ENCODE measurements at regions not wholly inside any gene's neighbourhood (a gene's known extent, or its start where the extent isn't known, plus 50 kb on each side); places are given as distances from the start of the nearest gene placed in this dataset.

DNA sequence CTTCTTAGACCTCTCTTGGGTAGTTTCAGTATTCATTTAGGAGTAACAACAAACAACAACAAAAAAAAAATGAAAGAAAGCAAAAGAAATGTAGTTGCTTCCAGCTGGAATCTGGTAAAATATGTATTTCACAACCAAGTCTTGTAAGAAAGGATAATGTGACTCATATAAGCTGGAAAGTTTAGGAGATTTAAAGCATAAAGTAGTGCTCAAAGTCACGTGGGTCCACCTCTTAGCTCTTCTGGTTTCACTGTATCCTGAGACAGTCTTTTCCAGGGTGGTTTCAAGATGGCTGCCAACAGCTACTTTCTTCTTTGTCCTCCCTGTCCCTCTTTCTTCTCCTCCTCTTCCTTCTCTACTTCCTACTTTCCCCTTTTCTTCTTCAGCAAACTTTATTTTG lies 69.5 kb upstream of the CDK13 start:
- Histone ChIP-seq H3K27me3 (no peaks in the 10 kb centered on the region), H3K4me3 (no peak overlapping the region), H3K9me3 (peaks cover 0 to 11% (median 4%) of the 10 kb centered on the region in 4 donors), H3K4me1 (no peaks in the 10 kb centered on the region), H3K36me3 (no peaks in the 10 kb centered on the region), H3K27ac (no peak overlapping the region)
- DNase-seq = no peak
- TF ChIP-seq, protein P1, sequence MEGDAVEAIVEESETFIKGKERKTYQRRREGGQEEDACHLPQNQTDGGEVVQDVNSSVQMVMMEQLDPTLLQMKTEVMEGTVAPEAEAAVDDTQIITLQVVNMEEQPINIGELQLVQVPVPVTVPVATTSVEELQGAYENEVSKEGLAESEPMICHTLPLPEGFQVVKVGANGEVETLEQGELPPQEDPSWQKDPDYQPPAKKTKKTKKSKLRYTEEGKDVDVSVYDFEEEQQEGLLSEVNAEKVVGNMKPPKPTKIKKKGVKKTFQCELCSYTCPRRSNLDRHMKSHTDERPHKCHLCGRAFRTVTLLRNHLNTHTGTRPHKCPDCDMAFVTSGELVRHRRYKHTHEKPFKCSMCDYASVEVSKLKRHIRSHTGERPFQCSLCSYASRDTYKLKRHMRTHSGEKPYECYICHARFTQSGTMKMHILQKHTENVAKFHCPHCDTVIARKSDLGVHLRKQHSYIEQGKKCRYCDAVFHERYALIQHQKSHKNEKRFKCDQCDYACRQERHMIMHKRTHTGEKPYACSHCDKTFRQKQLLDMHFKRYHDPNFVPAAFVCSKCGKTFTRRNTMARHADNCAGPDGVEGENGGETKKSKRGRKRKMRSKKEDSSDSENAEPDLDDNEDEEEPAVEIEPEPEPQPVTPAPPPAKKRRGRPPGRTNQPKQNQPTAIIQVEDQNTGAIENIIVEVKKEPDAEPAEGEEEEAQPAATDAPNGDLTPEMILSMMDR (IDR thresholded peaks at IDR 0.05) = no peak
- TF ChIP-seq POLR2A (IDR thresholded peaks at IDR 0.05) = no peak

DNA sequence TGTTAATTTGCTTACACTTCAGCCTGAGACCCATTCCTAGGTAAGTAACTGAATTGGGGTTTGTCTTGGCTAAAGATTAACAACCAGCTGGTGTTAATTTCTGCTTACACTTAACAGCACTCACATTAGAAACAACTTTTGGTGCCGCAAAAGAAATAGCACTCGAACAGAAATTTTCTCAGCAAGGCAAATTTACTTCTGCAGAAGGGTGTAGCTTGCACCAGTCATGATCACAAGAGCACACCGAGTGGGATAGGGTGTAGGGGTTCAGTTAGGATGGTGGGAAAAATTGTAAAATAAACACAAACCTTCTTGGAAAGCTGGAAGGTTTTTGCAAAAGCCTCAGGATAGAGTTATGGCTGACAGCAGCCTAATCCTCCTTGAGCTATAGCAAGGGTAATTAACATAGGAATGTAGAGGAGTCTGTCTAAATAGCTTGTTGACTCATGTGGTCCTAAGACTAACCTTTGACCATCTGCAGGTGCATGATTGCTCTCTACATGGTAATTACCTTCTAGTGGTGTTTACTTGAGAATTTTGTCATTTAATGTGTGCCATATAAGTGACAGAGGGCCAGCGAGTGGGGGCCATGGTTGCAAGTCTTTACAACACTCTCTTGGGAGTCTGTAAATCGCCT lies 67.8 kb upstream of the CDK13 start:
- Histone ChIP-seq H3K36me3 (no peaks in the 10 kb centered on the region), H3K27ac (no peak overlapping the region), H3K9me3 (peaks cover 0 to 11% (median 4%) of the 10 kb centered on the region in 4 donors), H3K4me1 (no peaks in the 10 kb centered on the region), H3K4me3 (no peak overlapping the region), H3K27me3 (no peaks in the 10 kb centered on the region)
- TF ChIP-seq, protein P1 (IDR thresholded peaks at IDR 0.05) = no peak
- TF ChIP-seq POLR2A (IDR thresholded peaks at IDR 0.05) = no peak
- DNase-seq = no peak

DNA sequence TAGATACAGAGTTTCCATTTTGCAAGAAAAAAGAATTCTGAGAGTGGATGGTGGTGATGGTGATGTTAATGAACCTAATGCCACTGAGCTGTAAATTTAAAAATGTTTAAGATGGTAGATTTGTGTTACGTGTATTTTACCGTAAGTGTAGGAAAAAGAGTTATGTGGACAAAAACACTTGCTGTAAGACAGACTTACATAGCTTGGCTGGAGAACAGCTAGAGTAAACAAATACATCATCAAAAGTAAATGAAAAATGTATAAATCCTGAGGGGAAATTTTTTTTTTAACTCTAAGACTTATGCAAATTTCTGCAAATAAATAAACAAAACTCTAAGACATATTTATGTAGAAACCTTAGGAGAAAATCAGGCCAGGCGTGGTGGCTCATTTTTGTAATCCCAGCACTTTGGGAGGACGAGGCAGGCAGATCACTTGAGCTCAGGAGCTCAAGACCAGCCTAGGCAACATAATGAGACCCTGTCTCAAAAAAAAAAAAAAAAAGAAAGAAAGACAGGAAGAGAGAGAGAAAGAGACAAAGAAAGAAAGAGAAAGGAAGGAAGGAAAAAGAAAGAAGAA lies 66.2 kb upstream of the CDK13 start:
- TF ChIP-seq, protein P1 (IDR thresholded peaks at IDR 0.05) = no peak
- no peak for TF ChIP-seq POLR2A (IDR thresholded peaks at IDR 0.05)
- Histone ChIP-seq H3K36me3 (no peaks in the 10 kb centered on the region), H3K9me3 (peaks cover 0 to 11% (median 4%) of the 10 kb centered on the region in 4 donors), H3K4me1 (no peaks in the 10 kb centered on the region), H3K4me3 (no peak overlapping the region), H3K27me3 (no peaks in the 10 kb centered on the region), H3K27ac (no peak overlapping the region)
- DNase-seq = no peak

DNA sequence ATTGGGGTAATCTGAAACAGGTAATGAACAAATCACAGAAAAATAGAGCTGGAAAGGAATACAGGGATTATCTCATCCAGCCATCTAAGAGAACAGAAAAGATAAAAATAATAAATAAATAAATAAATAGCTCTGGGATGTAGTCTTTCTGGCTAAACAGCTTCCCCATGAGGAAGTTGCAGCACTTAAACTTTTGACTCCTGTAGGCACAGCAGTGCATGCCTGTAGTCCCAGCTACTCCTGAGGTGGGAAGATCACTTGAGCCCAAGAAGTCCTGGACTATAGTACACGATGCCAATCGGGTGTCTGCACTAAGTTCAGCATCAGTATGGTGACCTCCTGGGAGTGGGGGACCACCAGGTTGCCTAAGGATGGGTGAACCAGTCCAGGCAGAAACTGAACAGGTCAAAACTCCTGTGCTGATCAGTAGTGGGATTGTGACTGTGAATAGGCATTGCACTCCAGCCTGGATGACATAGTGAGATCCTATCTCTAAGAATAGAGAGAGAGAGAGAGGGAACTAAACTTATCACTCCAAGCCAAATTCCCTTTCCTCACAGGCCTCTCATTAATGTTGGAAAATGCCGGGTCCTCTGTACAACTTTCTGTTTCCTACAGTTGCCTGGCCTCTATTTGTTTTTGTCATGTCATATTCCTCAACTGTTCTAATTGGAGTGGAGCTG lies 61.7 kb upstream of the CDK13 start:
- Histone ChIP-seq H3K4me1 (no peaks in the 10 kb centered on the region), H3K27ac (no peak overlapping the region), H3K27me3 (no peaks in the 10 kb centered on the region), H3K4me3 (no peak overlapping the region), H3K9me3 (no peaks in the 10 kb centered on the region), H3K36me3 (no peaks in the 10 kb centered on the region)
- no peak for DNase-seq
- TF ChIP-seq, protein P1 (IDR thresholded peaks at IDR 0.05) = no peak
- no peak for TF ChIP-seq POLR2A (IDR thresholded peaks at IDR 0.05)

DNA sequence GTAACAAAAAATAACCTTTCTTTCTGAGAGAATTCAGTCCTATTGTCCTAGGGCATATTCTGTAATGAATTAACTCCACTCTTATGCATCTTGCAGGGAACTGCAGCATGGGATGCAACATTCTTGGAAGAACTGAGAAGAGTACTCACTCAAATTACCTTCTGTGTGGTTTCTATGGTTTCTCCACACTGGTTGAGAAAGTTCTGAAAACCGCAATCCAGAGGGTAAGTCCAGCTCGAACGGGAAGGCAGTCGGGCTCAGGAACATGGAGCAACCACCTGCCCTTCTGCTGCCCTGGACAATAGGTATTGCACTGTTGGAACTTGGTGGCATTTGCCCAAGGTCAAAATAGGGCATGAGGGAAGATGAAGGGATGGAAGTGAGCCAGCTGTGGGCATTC lies 59.6 kb upstream of the CDK13 start:
- no peaks in the 10 kb centered on the region for H3K27me3 ChIP-seq
- H3K4me3 ChIP-seq = no peak overlapping the region
- no peak for DNase-seq
- no peaks in the 10 kb centered on the region for H3K9me3 ChIP-seq
- H3K4me1 ChIP-seq = no peaks in the 10 kb centered on the region
- TF ChIP-seq, protein P1 (IDR thresholded peaks at IDR 0.05) = no peak
- TF ChIP-seq POLR2A (IDR thresholded peaks at IDR 0.05) = no peak
- no peaks in the 10 kb centered on the region for H3K36me3 ChIP-seq
- H3K27ac ChIP-seq = no peak overlapping the region
